HepG2 (cell line): ENCODE measurements at regions not wholly inside any gene's neighbourhood (a gene's known extent, or its start where the extent isn't known, plus 50 kb on each side); places are given as distances from the start of the nearest gene placed in this dataset.

Experiments used
- ATAC-seq: fragments of 200-7000 bp; cut with Tn5 transposase; 3 replicates; pipeline ENCODE4 v1.9.1; 2020; ENCODE audit warnings: mild to moderate bottlenecking, moderate library complexity
- BruUV-seq: library from RNA; stranded (reverse); fragments of 400-500 nt; replicated peaks from 2 replicates; lab custom pipeline; 2021; lab: Mats Ljungman, UMichigan
- CTCF ChIA-PET: fragments of 300-600 bp; formaldehyde crosslinking; extraction: SDS; loops from one replicate; lab custom pipeline; 2021; ENCODE audit warnings: low total read pairs, inconsistent platforms, low intra/inter-chr PET ratio; lab: Yijun Ruan, JAX
- POLR2A ChIA-PET: fragments of 350-600 bp; sonication (Branson Sonifier 250); formaldehyde crosslinking; loops from one replicate; lab custom pipeline; 2020; ENCODE audit warnings: antibody characterized with exemption, inconsistent platforms; lab: Yijun Ruan, JAX
- DNase-seq: peaks from one replicate; pipeline ENCODE4 v3.0.0-alpha.2; 2015; ENCODE audit warnings: low spot score
- FAIRE-seq: peaks from 3 replicates; lab custom pipeline; 2011; peaks lifted over from hg19 to GRCh38; lab: Jason Lieb, UNC
- H2AFZ ChIP-seq: one replicate; pipeline ENCODE4 v1.6.1; 2011; ENCODE audit warnings: low read length, inconsistent platforms
- H3K27ac ChIP-seq: fragments of 300-600 bp; 3 replicates; pipeline ENCODE4 v1.8.0; 2011; ENCODE audit warnings: mixed run types, mild to moderate bottlenecking, mixed read lengths, low read length, inconsistent platforms; ENCODE audit not compliant: insufficient read depth; ENCODE audit errors: extremely low read length
- H3K27me3 ChIP-seq, 2 experiments: fragments of 200-600 bp in 1 of 2; 2 replicates in 1 of 2; 3 replicates in 1 of 2; pipeline versions ENCODE4 v1.6.0 to v1.8.0; 2011; ENCODE audit warnings: low read length in 2 of 2, mild to moderate bottlenecking in 2 of 2, moderate library complexity in 2 of 2, inconsistent platforms in 1 of 2; ENCODE audit not compliant: insufficient read depth in 2 of 2, control insufficient read depth in 1 of 2
- H3K36me3 ChIP-seq, 2 experiments: fragments of 200-600 bp in 1 of 2; replicated peaks in 1 of 2; 2 replicates in 1 of 2; 3 replicates in 1 of 2; pipeline versions ENCODE4 v1.5.1 to v1.8.0; 2011; ENCODE audit warnings: low read length in 2 of 2, inconsistent platforms in 1 of 2; ENCODE audit not compliant: insufficient read depth in 2 of 2, control insufficient read depth in 1 of 2
- H3K4me1 ChIP-seq: 2 replicates; pipeline ENCODE4 v1.5.1; 2012; ENCODE audit warnings: low read length, inconsistent platforms; ENCODE audit not compliant: insufficient read depth
- H3K4me2 ChIP-seq: 2 replicates; pipeline ENCODE4 v1.6.0; 2011; ENCODE audit warnings: low read depth, low read length, inconsistent platforms
- H3K4me3 ChIP-seq, 3 experiments: fragments of 200-600 bp in 1 of 3; sonication (generic), shearing (Covaris generic) in 1 of 3; replicated peaks in 1 of 3; 2 replicates each; pipeline ENCODE4 v1.5.1; 2011 to 2016; ENCODE audit warnings: low read length in 3 of 3, inconsistent platforms in 2 of 3, low read depth in 2 of 3, mild to moderate bottlenecking in 2 of 3, control low read depth in 1 of 3, mixed read lengths in 1 of 3; ENCODE audit not compliant: insufficient read depth in 1 of 3
- H3K79me2 ChIP-seq: one replicate; pipeline ENCODE4 v1.6.1; 2011; ENCODE audit warnings: low read length, inconsistent platforms; ENCODE audit not compliant: insufficient read depth
- H3K9ac ChIP-seq: 2 replicates; pipeline ENCODE4 v1.6.0; 2011; ENCODE audit warnings: mild to moderate bottlenecking, low read depth, low read length, inconsistent platforms; ENCODE audit not compliant: insufficient read depth
- H3K9me3 ChIP-seq: 2 replicates; pipeline ENCODE4 v1.5.1; 2012; ENCODE audit warnings: mild to moderate bottlenecking, low read length
- H4K20me1 ChIP-seq: 2 replicates; pipeline ENCODE4 v1.6.0; 2011; ENCODE audit warnings: inconsistent platforms, mild to moderate bottlenecking, low read length, moderate library complexity; ENCODE audit not compliant: insufficient read depth
- ATF4 ChIP-seq, 2 experiments: fragments of 450-650 bp in 1 of 2; sonication (generic) in 1 of 2; formaldehyde crosslinking; IDR thresholded peaks; 2 replicates each; pipeline versions ENCODE4 v1.5.0 to v1.8.0; 2020 to 2022; ENCODE audit warnings: mild to moderate bottlenecking in 1 of 2, missing genetic modification reagents in 1 of 2
- ATF6 ChIP-seq: sonication (generic); formaldehyde crosslinking; conservative IDR thresholded peaks from 2 replicates; pipeline ENCODE4 v1.4.0; 2020; ENCODE audit warnings: missing genetic modification reagents
- CBX2 ChIP-seq, 2 experiments: fragments of 200-600 bp in 1 of 2; sonication (generic); formaldehyde crosslinking in 1 of 2; IDR thresholded peaks; 2 replicates each; pipeline versions ENCODE4 v1.7.0 to v1.8.1; 2018 to 2022; ENCODE audit warnings: low read depth in 2 of 2, low read length in 1 of 2, mild to moderate bottlenecking in 1 of 2, missing genetic modification reagents in 1 of 2
- ISX ChIP-seq: sonication (generic); formaldehyde crosslinking; conservative IDR thresholded peaks from 2 replicates; pipeline ENCODE4 v1.5.0; 2020; ENCODE audit warnings: missing genetic modification reagents
- NFAT5 ChIP-seq: sonication (generic); formaldehyde crosslinking; IDR thresholded peaks from 2 replicates; pipeline ENCODE4 v1.4.0; 2020; ENCODE audit warnings: missing genetic modification reagents
- PPARG ChIP-seq: conservative IDR thresholded peaks from 2 replicates; pipeline ENCODE4 v1.6.1; 2016; ENCODE audit warnings: missing biosample characterization, missing genetic modification reagents
- ZBTB2 ChIP-seq: sonication (generic); formaldehyde crosslinking; IDR thresholded peaks from 2 replicates; pipeline ENCODE4 v1.8.0; 2022; ENCODE audit warnings: low read depth, missing genetic modification reagents
- ZNF460 ChIP-seq: sonication (generic); formaldehyde crosslinking; IDR thresholded peaks from 2 replicates; pipeline ENCODE4 v1.5.1; 2020; ENCODE audit warnings: missing genetic modification reagents, mild to moderate bottlenecking, borderline replicate concordance
- ZNF737 ChIP-seq: sonication (generic); formaldehyde crosslinking; IDR thresholded peaks from 2 replicates; pipeline ENCODE4 v1.5.0; 2020; ENCODE audit warnings: missing genetic modification reagents, mild to moderate bottlenecking, borderline replicate concordance
- ZUFSP ChIP-seq: sonication (generic); formaldehyde crosslinking; IDR thresholded peaks from 2 replicates; pipeline ENCODE4 v1.9.0; 2021; ENCODE audit warnings: missing genetic modification reagents, mild to moderate bottlenecking, borderline replicate concordance
- WGBS: methylation state at CpG from one replicate; pipeline ENCODE4 v1.1.6; 2017; ENCODE audit warnings: low lambda C conversion rate; 5-methylcytosine and 5-hydroxymethylcytosine counted together
- in situ Hi-C: cut with HindIII; loops from 2 replicates; pipeline ENCODE4 v1.10.0; 2017; ENCODE audit warnings: low pct_unique_long_range_greater_than_20kb; ENCODE audit not compliant: extremely low pct_ligation_motif_present
- intact Hi-C: fragments of 100-400 bp; cut with micrococcal nuclease; formaldehyde crosslinking; loops from one replicate; pipeline ENCODE4 v1.10.0; 2022; ENCODE audit not compliant: unreplicated experiment

- intact Hi-C loops: no loop called here
- Histone ChIP-seq H3K27ac (no peak overlapping the region), H3K36me3 (no peaks in the 10 kb centered on the region), H2AFZ (no peak overlapping the region), H3K27me3 (no peaks in the 10 kb centered on the region), H3K4me3 (no peak overlapping the region), H3K9me3 (no peaks in the 10 kb centered on the region), H3K9ac (no peak overlapping the region), H4K20me1 (no peaks in the 10 kb centered on the region), H3K4me2 (no peak overlapping the region), H3K4me1 (no peaks in the 10 kb centered on the region), H3K79me2 (no peaks in the 10 kb centered on the region)
- in situ Hi-C loops: no loop called here
- FAIRE-seq (no peak), DNase-seq (no peak), ATAC-seq (no peak)
- 0% methylated on average over 2 of the region's 2 CpGs for WGBS
- CTCF ChIA-PET: no interaction called here
- BruUV-seq: no TSS peak
- POLR2A ChIA-PET: no interaction called here
- TF ChIP-seq PPARG (CRISPR knock-in tag) (no peak), ZUFSP (no peak), ZBTB2 (CRISPR knock-in tag) (no peak), NFAT5 (no peak), ISX (no peak), ZNF460 (CRISPR knock-in tag) (no peak), CBX2 (IDR thresholded peaks at IDR 0.05; ENCODE audit: low read depth, low read length) (no peak), CBX2 (CRISPR knock-in tag; IDR thresholded peaks at IDR 0.05; ENCODE audit: low read depth) (no peak), ATF6 (CRISPR knock-in tag) (no peak), ATF4 (CRISPR knock-in tag; IDR thresholded peaks at IDR 0.05) (no peak), ZNF737 (CRISPR knock-in tag) (no peak)
Measured at GRCh38 chr4:156252358-156252921, 298.8 kb upstream of the CTSO start.
